ENCODE measurements at regions not wholly inside any gene's neighbourhood (a gene's known extent, or its start where the extent isn't known, plus 50 kb on each side); places are given as distances from the start of the nearest gene placed in this dataset.

GRCh38 chr4:13093170-13093569, 391.0 kb downstream of the RAB28 start:
- H3K27me3 ChIP-seq (ENCODE audit: low read depth) = no peaks in the 10 kb centered on the region
- no peak overlapping the region for H3K27ac ChIP-seq
- no peak overlapping the region for H3K4me3 ChIP-seq
- H3K36me3 ChIP-seq = no peaks in the 10 kb centered on the region
- intact Hi-C loops (cut with DNase I) = no loop called here
- no peak for TF ChIP-seq CTCF (IDR thresholded peaks at IDR 0.05)
- H3K4me1 ChIP-seq = peaks cover 18% of the 10 kb centered on the region
- no peak for DNase-seq
- no peak for ATAC-seq
- no peaks in the 10 kb centered on the region for H3K9me3 ChIP-seq

GRCh38 chr4:13092702-13093101, 391.4 kb downstream of the RAB28 start:
- Histone ChIP-seq H3K36me3 (no peaks in the 10 kb centered on the region), H3K27ac (no peak overlapping the region), H3K4me1 (peaks cover 18% of the 10 kb centered on the region), H3K4me3 (no peak overlapping the region), H3K9me3 (no peaks in the 10 kb centered on the region), H3K27me3 (ENCODE audit: low read depth) (no peaks in the 10 kb centered on the region)
- no peak for TF ChIP-seq CTCF (IDR thresholded peaks at IDR 0.05)
- intact Hi-C loops (cut with DNase I) = no loop called here
- ATAC-seq (no peak), DNase-seq (no peak)

GRCh38 chr4:13089659-13089998, 394.5 kb downstream of the RAB28 start:
- Histone ChIP-seq H3K27ac (no peak overlapping the region), H3K4me3 (no peak overlapping the region), H3K27me3 (ENCODE audit: low read depth) (no peaks in the 10 kb centered on the region), H3K4me1 (peaks cover 18% of the 10 kb centered on the region), H3K9me3 (no peaks in the 10 kb centered on the region), H3K36me3 (no peaks in the 10 kb centered on the region)
- intact Hi-C loops (cut with DNase I) = no loop called here
- no peak for DNase-seq
- no peak for ATAC-seq
- TF ChIP-seq CTCF (IDR thresholded peaks at IDR 0.05) = no peak

GRCh38 chr4:13088726-13089658, 395.1 kb downstream of the RAB28 start:
- TF ChIP-seq CTCF (IDR thresholded peaks at IDR 0.05) = no peak
- H3K9me3 ChIP-seq = no peaks in the 10 kb centered on the region
- no peak overlapping the region for H3K27ac ChIP-seq
- peaks cover 18% of the 10 kb centered on the region for H3K4me1 ChIP-seq
- H3K4me3 ChIP-seq = no peak overlapping the region
- intact Hi-C loops (cut with DNase I) = no loop called here
- no peaks in the 10 kb centered on the region for H3K36me3 ChIP-seq
- DNase-seq = no peak
- ATAC-seq = no peak
- H3K27me3 ChIP-seq (ENCODE audit: low read depth) = no peaks in the 10 kb centered on the region

GRCh38 chr4:13087041-13087440, 397.1 kb downstream of the RAB28 start:
- TF ChIP-seq CTCF (IDR thresholded peaks at IDR 0.05) = no peak
- intact Hi-C loops (cut with DNase I) = no loop called here
- H3K27ac ChIP-seq = no peak overlapping the region
- peaks cover 2% of the 10 kb centered on the region for H3K9me3 ChIP-seq
- ATAC-seq = no peak
- no peak for DNase-seq
- H3K4me1 ChIP-seq = peaks cover 18% of the 10 kb centered on the region
- H3K36me3 ChIP-seq = no peaks in the 10 kb centered on the region
- no peak overlapping the region for H3K4me3 ChIP-seq
- H3K27me3 ChIP-seq (ENCODE audit: low read depth) = no peaks in the 10 kb centered on the region

All from lower lobe of right lung (tissue), 2 donors.